ENCODE measurements at regions not wholly inside any gene's neighbourhood (a gene's known extent, or its start where the extent isn't known, plus 50 kb on each side); places are given as distances from the start of the nearest gene placed in this dataset.

GRCh38 chr6:137645850-137646249 is 151.7 kb upstream of the OLIG3 start:
- no peak for TF ChIP-seq EGR1 (IDR thresholded peaks at IDR 0.05)
- TF ChIP-seq CEBPB (IDR thresholded peaks at IDR 0.05) = no peak
- TF ChIP-seq USF1 (IDR thresholded peaks at IDR 0.05) = no peak
- no peak for TF ChIP-seq CREB1 (IDR thresholded peaks at IDR 0.05; ENCODE audit: low read depth)
- no peak for TF ChIP-seq REST (IDR thresholded peaks at IDR 0.05; ENCODE audit: low read depth)
- TF ChIP-seq TCF12 (IDR thresholded peaks at IDR 0.05; ENCODE audit: low read depth) = no peak
- no peak for TF ChIP-seq EP300 (IDR thresholded peaks at IDR 0.05; ENCODE audit: borderline replicate concordance)
- TF ChIP-seq MAX (IDR thresholded peaks at IDR 0.05) = no peak
- TF ChIP-seq TAF1 (IDR thresholded peaks at IDR 0.05; ENCODE audit: low read depth) = no peak
- TF ChIP-seq YY1 (IDR thresholded peaks at IDR 0.05; ENCODE audit: low read depth) = no peak
- no peak for TF ChIP-seq NFIC (IDR thresholded peaks at IDR 0.05)
- no peak for TF ChIP-seq FOXM1 (IDR thresholded peaks at IDR 0.05; ENCODE audit: borderline replicate concordance, low read depth)
- TF ChIP-seq ZBTB7A (IDR thresholded peaks at IDR 0.05; ENCODE audit: low read depth) = no peak
- no peak for TF ChIP-seq RAD21 (IDR thresholded peaks at IDR 0.05; ENCODE audit: low read depth)
